Upper lobe of left lung (tissue), 4 donors: ENCODE measurements at regions not wholly inside any gene's neighbourhood (a gene's known extent, or its start where the extent isn't known, plus 50 kb on each side); places are given as distances from the start of the nearest gene placed in this dataset.

Experiments
- CTCF ChIP-seq, 6 experiments: fragments of 450-650 bp in 4 of 6; fragments of 200-600 bp in 2 of 6; sonication (generic) in 2 of 6; IDR thresholded peaks; one replicate each; pipeline ENCODE4 v1.5.1; 2016 to 2019; ENCODE audit warnings: antibody characterized with exemption in 6 of 6
- EP300 ChIP-seq, 4 donors: sonication (generic); formaldehyde crosslinking; IDR thresholded peaks; one replicate each; pipeline ENCODE4 v1.5.1; 2017; ENCODE audit warnings: antibody characterized with exemption in 4 of 4, control low read depth in 2 of 4
- POLR2A ChIP-seq, 4 donors: fragments of 450-650 bp; IDR thresholded peaks; one replicate each; pipeline ENCODE4 v1.5.1; 2016 to 2017; ENCODE audit warnings: antibody characterized with exemption in 4 of 4, mild to moderate bottlenecking in 2 of 4
- POLR2AphosphoS5 ChIP-seq, 2 donors: sonication (generic); formaldehyde crosslinking; IDR thresholded peaks; one replicate each; pipeline ENCODE4 v1.5.1; 2017; ENCODE audit warnings: antibody characterized with exemption in 2 of 2

GRCh38 chr3:15927969-15928368, 130.2 kb upstream of the ANKRD28 start:
- TF ChIP-seq CTCF (IDR thresholded peaks at IDR 0.05) (no peak), POLR2AphosphoS5 (IDR thresholded peaks at IDR 0.05) (no peak), POLR2A (IDR thresholded peaks at IDR 0.05) (no peak), EP300 (IDR thresholded peaks at IDR 0.05) (no peak)
